GM23338 (cell line): ENCODE measurements at regions not wholly inside any gene's neighbourhood (a gene's known extent, or its start where the extent isn't known, plus 50 kb on each side); places are given as distances from the start of the nearest gene placed in this dataset.

Experiments used
- ATAC-seq: fragments of 200-7000 bp; cut with Tn5 transposase; 3 replicates; pipeline ENCODE4 v1.9.1; 2020
- DNase-seq: peaks from one replicate; pipeline ENCODE4 v3.0.0-alpha.2; 2015; ENCODE audit warnings: low spot score
- H2AFZ ChIP-seq: fragments of 200-600 bp; sonication (generic); 2 replicates; pipeline ENCODE4 v1.8.0; 2016; ENCODE audit warnings: antibody characterized with exemption, mild to moderate bottlenecking, moderate library complexity
- H3F3A ChIP-seq: fragments of 200-600 bp; sonication (generic); replicated peaks from 2 replicates; pipeline ENCODE4 v1.8.0; 2017; ENCODE audit warnings: antibody characterized with exemption, mixed run types, low read depth
- H3K27ac ChIP-seq: fragments of 200-600 bp; sonication (generic); 2 replicates; pipeline ENCODE4 v1.6.1; 2016; ENCODE audit warnings: low read depth
- H3K27me3 ChIP-seq: fragments of 200-600 bp; sonication (generic); 2 replicates; pipeline ENCODE4 v1.8.0; 2016; ENCODE audit warnings: mild to moderate bottlenecking, mixed run types, moderate library complexity; ENCODE audit not compliant: insufficient read depth
- H3K36me3 ChIP-seq: fragments of 200-600 bp; sonication (generic); 2 replicates; pipeline ENCODE4 v1.8.0; 2016; ENCODE audit warnings: mild to moderate bottlenecking; ENCODE audit not compliant: insufficient read depth
- H3K4me1 ChIP-seq: fragments of 200-600 bp; sonication (generic); 2 replicates; pipeline ENCODE4 v1.8.0; 2016; ENCODE audit warnings: mild to moderate bottlenecking, moderate library complexity; ENCODE audit not compliant: insufficient read depth
- H3K4me2 ChIP-seq: fragments of 200-600 bp; sonication (generic); 2 replicates; pipeline ENCODE4 v1.7.1; 2017; ENCODE audit warnings: mixed run types
- H3K4me3 ChIP-seq: fragments of 200-600 bp; sonication (generic); 2 replicates; pipeline ENCODE4 v1.6.1; 2016; ENCODE audit warnings: mixed run types
- H3K79me2 ChIP-seq: fragments of 200-600 bp; sonication (generic); replicated peaks from 2 replicates; pipeline ENCODE4 v1.8.0; 2017; ENCODE audit warnings: mild to moderate bottlenecking; ENCODE audit not compliant: insufficient read depth
- H3K9me2 ChIP-seq: fragments of 200-600 bp; sonication (generic); 2 replicates; pipeline ENCODE4 v1.8.0; 2017; ENCODE audit not compliant: insufficient read depth
- H4K20me1 ChIP-seq: fragments of 200-600 bp; sonication (generic); replicated peaks from 2 replicates; pipeline ENCODE4 v1.8.0; 2017; ENCODE audit warnings: mild to moderate bottlenecking; ENCODE audit not compliant: insufficient read depth
- H3K27ac Mint-ChIP-seq: 2 replicates; pipeline ENCODE4 v1.8.0; 2020; ENCODE audit warnings: inconsistent platforms, mild to moderate bottlenecking, moderate library complexity, mixed read lengths
- H3K27me3 Mint-ChIP-seq: 3 replicates; pipeline ENCODE4 v1.8.0; 2022; ENCODE audit warnings: low read depth, mild to moderate bottlenecking, moderate library complexity, mixed read lengths, inconsistent platforms; ENCODE audit not compliant: insufficient read depth, poor library complexity
- H3K36me3 Mint-ChIP-seq: 3 replicates; pipeline ENCODE4 v1.8.0; 2021; ENCODE audit warnings: low read depth, mild to moderate bottlenecking, inconsistent platforms, moderate library complexity, mixed read lengths
- H3K4me1 Mint-ChIP-seq: 3 replicates; pipeline ENCODE4 v1.8.0; 2020; ENCODE audit warnings: mild to moderate bottlenecking, inconsistent platforms, mixed read lengths
- H3K4me3 Mint-ChIP-seq: 3 replicates; pipeline ENCODE4 v1.8.0; 2021; ENCODE audit warnings: moderate library complexity, mild to moderate bottlenecking, inconsistent platforms, mixed read lengths
- H3K9me3 Mint-ChIP-seq: 3 replicates; pipeline ENCODE4 v1.8.0; 2020; ENCODE audit warnings: moderate library complexity, mild to moderate bottlenecking, inconsistent platforms, mixed read lengths
- CREB1 ChIP-seq: fragments of 250-450 bp; sonication (Bioruptor Pico); IDR thresholded peaks from 2 replicates; pipeline ENCODE4 v1.5.0; 2020; ENCODE audit warnings: low read depth, mild to moderate bottlenecking, moderate library complexity
- CTCF ChIP-seq, 2 experiments: fragments of 200-600 bp in 1 of 2; sonication (generic) in 1 of 2; conservative IDR thresholded peaks; 2 replicates each; pipeline versions ENCODE4 v1.5.1 to v1.6.1; 2016 to 2017; ENCODE audit warnings: antibody characterized with exemption in 2 of 2, low read depth in 2 of 2, mild to moderate bottlenecking in 2 of 2, moderate library complexity in 1 of 2
- EZH2 ChIP-seq: fragments of 200-600 bp; sonication (generic); IDR thresholded peaks from one replicate; pipeline ENCODE4 v1.8.0; 2017; ENCODE audit warnings: antibody characterized with exemption, mild to moderate bottlenecking, low read depth; ENCODE audit not compliant: unreplicated experiment
- EZH2phosphoT487 ChIP-seq: fragments of 200-600 bp; sonication (generic); IDR thresholded peaks from one replicate; pipeline ENCODE4 v1.8.1; 2018; ENCODE audit warnings: antibody characterized with exemption; ENCODE audit not compliant: unreplicated experiment
- JUNB ChIP-seq: IDR thresholded peaks from one replicate; pipeline ENCODE4 v1.6.1; 2016; ENCODE audit warnings: antibody characterized with exemption; ENCODE audit not compliant: unreplicated experiment
- NANOG ChIP-seq: IDR thresholded peaks from 2 replicates; pipeline ENCODE4 v1.6.1; 2016; ENCODE audit warnings: antibody characterized with exemption, borderline replicate concordance
- POLR2AphosphoS5 ChIP-seq: IDR thresholded peaks from 2 replicates; pipeline ENCODE4 v1.6.1; 2016; ENCODE audit warnings: antibody characterized with exemption, low read depth
- REST ChIP-seq: IDR thresholded peaks from one replicate; pipeline ENCODE4 v1.6.1; 2018; ENCODE audit warnings: antibody characterized with exemption; ENCODE audit not compliant: unreplicated experiment
- STAT1 ChIP-seq: IDR thresholded peaks from one replicate; pipeline ENCODE4 v1.6.1; 2016; ENCODE audit warnings: antibody characterized with exemption; ENCODE audit not compliant: unreplicated experiment
- ZNF114 ChIP-seq: fragments of 250-450 bp; sonication (Bioruptor Pico); IDR thresholded peaks from 2 replicates; pipeline ENCODE4 v1.5.0; 2020; ENCODE audit warnings: mild to moderate bottlenecking, moderate library complexity
- TF ChIP-seq, protein P1 (sequence below): IDR thresholded peaks from 2 replicates; pipeline ENCODE4 v1.6.1; 2016; ENCODE audit warnings: antibody characterized with exemption
- TF ChIP-seq, protein P2 (sequence below): fragments of 250-450 bp; sonication (Bioruptor Pico); IDR thresholded peaks from 2 replicates; pipeline ENCODE4 v1.5.0; 2020; ENCODE audit warnings: mild to moderate bottlenecking, moderate library complexity

DNA sequence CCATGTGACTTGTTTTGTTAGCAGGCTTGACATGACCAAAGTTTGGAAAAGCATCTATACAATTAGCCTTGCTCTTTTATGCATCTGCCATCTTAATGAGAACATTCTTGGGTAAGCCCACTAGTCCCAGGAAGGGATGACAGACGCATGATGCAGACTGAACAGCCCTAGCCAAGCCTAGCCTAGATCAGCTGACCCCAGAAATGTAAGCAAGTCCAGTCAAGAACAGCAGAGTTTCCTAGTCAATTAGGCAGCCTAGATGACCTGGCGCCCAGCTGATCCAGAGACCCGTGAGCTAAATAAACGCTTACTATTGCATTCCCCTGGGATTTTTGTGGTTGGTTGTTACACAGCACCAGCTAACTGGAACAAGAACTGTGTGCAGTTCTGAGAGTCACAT, 457.9 kb downstream of the BCOR start:
- Histone ChIP-seq H3K4me2 (no peak overlapping the region), H3K4me1 (0 out of 2 replicates have a peak, but pooled peaks cover 4% of the 10 kb centered on the region), H3K36me3 (no peaks in the 10 kb centered on the region), H3K4me3 (no peak overlapping the region), H3K9me2 (no peaks in the 10 kb centered on the region), H3F3A (no peaks in the 10 kb centered on the region), H4K20me1 (no peaks in the 10 kb centered on the region), H3K79me2 (no peaks in the 10 kb centered on the region), H3K27ac (no peak overlapping the region), H3K27me3 (no peaks in the 10 kb centered on the region), H2AFZ (no peak overlapping the region)
- TF ChIP-seq, protein P1, sequence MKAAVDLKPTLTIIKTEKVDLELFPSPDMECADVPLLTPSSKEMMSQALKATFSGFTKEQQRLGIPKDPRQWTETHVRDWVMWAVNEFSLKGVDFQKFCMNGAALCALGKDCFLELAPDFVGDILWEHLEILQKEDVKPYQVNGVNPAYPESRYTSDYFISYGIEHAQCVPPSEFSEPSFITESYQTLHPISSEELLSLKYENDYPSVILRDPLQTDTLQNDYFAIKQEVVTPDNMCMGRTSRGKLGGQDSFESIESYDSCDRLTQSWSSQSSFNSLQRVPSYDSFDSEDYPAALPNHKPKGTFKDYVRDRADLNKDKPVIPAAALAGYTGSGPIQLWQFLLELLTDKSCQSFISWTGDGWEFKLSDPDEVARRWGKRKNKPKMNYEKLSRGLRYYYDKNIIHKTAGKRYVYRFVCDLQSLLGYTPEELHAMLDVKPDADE, result no peak
- no peak for TF ChIP-seq NANOG
- TF ChIP-seq EZH2, result no peak
- no peak for TF ChIP-seq JUNB
- no peak for TF ChIP-seq ZNF114 (CRISPR knock-in tag)
- TF ChIP-seq EZH2phosphoT487, result no peak
- no peak for TF ChIP-seq STAT1
- no peak for TF ChIP-seq CTCF (conservative IDR thresholded peaks at IDR 0.05; ENCODE audit: low read depth in 2 of 2)
- TF ChIP-seq POLR2AphosphoS5, result no peak
- TF ChIP-seq, protein P2, sequence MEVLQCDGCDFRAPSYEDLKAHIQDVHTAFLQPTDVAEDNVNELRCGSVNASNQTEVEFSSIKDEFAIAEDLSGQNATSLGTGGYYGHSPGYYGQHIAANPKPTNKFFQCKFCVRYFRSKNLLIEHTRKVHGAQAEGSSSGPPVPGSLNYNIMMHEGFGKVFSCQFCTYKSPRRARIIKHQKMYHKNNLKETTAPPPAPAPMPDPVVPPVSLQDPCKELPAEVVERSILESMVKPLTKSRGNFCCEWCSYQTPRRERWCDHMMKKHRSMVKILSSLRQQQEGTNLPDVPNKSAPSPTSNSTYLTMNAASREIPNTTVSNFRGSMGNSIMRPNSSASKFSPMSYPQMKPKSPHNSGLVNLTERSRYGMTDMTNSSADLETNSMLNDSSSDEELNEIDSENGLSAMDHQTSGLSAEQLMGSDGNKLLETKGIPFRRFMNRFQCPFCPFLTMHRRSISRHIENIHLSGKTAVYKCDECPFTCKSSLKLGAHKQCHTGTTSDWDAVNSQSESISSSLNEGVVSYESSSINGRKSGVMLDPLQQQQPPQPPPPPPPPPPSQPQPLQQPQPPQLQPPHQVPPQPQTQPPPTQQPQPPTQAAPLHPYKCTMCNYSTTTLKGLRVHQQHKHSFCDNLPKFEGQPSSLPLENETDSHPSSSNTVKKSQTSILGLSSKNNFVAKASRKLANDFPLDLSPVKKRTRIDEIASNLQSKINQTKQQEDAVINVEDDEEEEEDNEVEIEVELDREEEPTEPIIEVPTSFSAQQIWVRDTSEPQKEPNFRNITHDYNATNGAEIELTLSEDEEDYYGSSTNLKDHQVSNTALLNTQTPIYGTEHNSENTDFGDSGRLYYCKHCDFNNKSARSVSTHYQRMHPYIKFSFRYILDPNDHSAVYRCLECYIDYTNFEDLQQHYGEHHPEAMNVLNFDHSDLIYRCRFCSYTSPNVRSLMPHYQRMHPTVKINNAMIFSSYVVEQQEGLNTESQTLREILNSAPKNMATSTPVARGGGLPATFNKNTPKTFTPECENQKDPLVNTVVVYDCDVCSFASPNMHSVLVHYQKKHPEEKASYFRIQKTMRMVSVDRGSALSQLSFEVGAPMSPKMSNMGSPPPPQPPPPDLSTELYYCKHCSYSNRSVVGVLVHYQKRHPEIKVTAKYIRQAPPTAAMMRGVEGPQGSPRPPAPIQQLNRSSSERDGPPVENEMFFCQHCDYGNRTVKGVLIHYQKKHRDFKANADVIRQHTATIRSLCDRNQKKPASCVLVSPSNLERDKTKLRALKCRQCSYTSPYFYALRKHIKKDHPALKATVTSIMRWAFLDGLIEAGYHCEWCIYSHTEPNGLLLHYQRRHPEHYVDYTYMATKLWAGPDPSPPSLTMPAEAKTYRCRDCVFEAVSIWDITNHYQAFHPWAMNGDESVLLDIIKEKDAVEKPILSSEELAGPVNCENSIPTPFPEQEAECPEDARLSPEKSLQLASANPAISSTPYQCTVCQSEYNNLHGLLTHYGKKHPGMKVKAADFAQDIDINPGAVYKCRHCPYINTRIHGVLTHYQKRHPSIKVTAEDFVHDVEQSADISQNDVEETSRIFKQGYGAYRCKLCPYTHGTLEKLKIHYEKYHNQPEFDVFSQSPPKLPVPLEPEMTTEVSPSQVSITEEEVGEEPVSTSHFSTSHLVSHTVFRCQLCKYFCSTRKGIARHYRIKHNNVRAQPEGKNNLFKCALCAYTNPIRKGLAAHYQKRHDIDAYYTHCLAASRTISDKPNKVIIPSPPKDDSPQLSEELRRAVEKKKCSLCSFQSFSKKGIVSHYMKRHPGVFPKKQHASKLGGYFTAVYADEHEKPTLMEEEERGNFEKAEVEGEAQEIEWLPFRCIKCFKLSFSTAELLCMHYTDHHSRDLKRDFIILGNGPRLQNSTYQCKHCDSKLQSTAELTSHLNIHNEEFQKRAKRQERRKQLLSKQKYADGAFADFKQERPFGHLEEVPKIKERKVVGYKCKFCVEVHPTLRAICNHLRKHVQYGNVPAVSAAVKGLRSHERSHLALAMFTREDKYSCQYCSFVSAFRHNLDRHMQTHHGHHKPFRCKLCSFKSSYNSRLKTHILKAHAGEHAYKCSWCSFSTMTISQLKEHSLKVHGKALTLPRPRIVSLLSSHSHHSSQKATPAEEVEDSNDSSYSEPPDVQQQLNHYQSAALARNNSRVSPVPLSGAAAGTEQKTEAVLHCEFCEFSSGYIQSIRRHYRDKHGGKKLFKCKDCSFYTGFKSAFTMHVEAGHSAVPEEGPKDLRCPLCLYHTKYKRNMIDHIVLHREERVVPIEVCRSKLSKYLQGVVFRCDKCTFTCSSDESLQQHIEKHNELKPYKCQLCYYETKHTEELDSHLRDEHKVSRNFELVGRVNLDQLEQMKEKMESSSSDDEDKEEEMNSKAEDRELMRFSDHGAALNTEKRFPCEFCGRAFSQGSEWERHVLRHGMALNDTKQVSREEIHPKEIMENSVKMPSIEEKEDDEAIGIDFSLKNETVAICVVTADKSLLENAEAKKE (CRISPR knock-in tag), result no peak
- TF ChIP-seq CREB1, result no peak
- no peak for TF ChIP-seq REST
- H3K4me3 Mint-ChIP-seq, result no peak overlapping the region
- DNase-seq, result no peak
- peaks cover 14% of the 10 kb centered on the region for H3K4me1 Mint-ChIP-seq
- H3K27ac Mint-ChIP-seq, result no peak overlapping the region
- no peak for ATAC-seq
- H3K36me3 Mint-ChIP-seq, result no peaks in the 10 kb centered on the region
- peaks cover 4% of the 10 kb centered on the region for H3K27me3 Mint-ChIP-seq
- H3K9me3 Mint-ChIP-seq, result no peaks in the 10 kb centered on the region; the same call in 2 of the 3 replicates
